Endothelial cell of umbilical vein (primary cell): ENCODE measurements at regions not wholly inside any gene's neighbourhood (a gene's known extent, or its start where the extent isn't known, plus 50 kb on each side); places are given as distances from the start of the nearest gene placed in this dataset.

Source experiments
- BruUV-seq: library from RNA; stranded (reverse); fragments of 400-500 nt; replicated peaks from 2 replicates; lab custom pipeline; 2021; lab: Mats Ljungman, UMichigan
- CTCF ChIA-PET: fragments of 300-600, 350-600 bp; sonication (Branson Sonifier 250); formaldehyde crosslinking; loops from one replicate; lab custom pipeline; 2021; ENCODE audit warnings: antibody characterized with exemption, inconsistent platforms; lab: Charles Lee
- POLR2A ChIA-PET: fragments of 300-600, 350-600 bp; sonication (Branson Sonifier 250); formaldehyde crosslinking; loops from one replicate; lab custom pipeline; 2021; ENCODE audit warnings: antibody characterized with exemption, inconsistent platforms; lab: Charles Lee
- DNase-seq: peaks from one replicate; pipeline ENCODE4 v3.0.0-alpha.2; 2011; ENCODE audit warnings: low read depth, low spot score
- FAIRE-seq: peaks from 2 replicates; lab custom pipeline; 2011; peaks lifted over from hg19 to GRCh38; lab: Jason Lieb, UNC
- H2AFZ ChIP-seq: 2 replicates; pipeline ENCODE4 v1.6.0; 2012; ENCODE audit warnings: low read depth, low read length, control low read depth, inconsistent platforms
- H3K27ac ChIP-seq: 2 replicates; pipeline ENCODE4 v1.5.1; 2011; ENCODE audit warnings: low read depth, mild to moderate bottlenecking, control low read depth, low read length, moderate library complexity; ENCODE audit not compliant: insufficient read depth
- H3K27me3 ChIP-seq, 2 experiments: 2 replicates each; pipeline versions ENCODE4 v1.6.0 to v1.6.1; 2011; ENCODE audit warnings: low read length in 2 of 2, mixed read lengths in 1 of 2; ENCODE audit not compliant: control insufficient read depth in 2 of 2, insufficient read depth in 2 of 2
- H3K36me3 ChIP-seq, 2 experiments: 2 replicates in 1 of 2; 3 replicates in 1 of 2; pipeline ENCODE4 v1.5.1; 2011; ENCODE audit warnings: low read length in 2 of 2, mild to moderate bottlenecking in 1 of 2, moderate library complexity in 1 of 2; ENCODE audit not compliant: control insufficient read depth in 2 of 2, insufficient read depth in 2 of 2; ENCODE audit errors: extremely low read depth in 1 of 2
- H3K4me1 ChIP-seq: 3 replicates; pipeline ENCODE4 v1.5.1; 2011; ENCODE audit warnings: mild to moderate bottlenecking, low read length; ENCODE audit not compliant: control insufficient read depth, insufficient read depth; ENCODE audit errors: extremely low read depth
- H3K4me2 ChIP-seq: 2 replicates; pipeline ENCODE4 v1.6.1; 2011; ENCODE audit warnings: low read length, control low read depth, mixed read lengths; ENCODE audit not compliant: insufficient read depth
- H3K4me3 ChIP-seq, 3 experiments: fragments of 200-600 bp in 1 of 3; sonication (generic), shearing (Covaris generic) in 1 of 3; replicated peaks in 1 of 3; 2 replicates each; pipeline ENCODE4 v1.5.1; 2011 to 2016; ENCODE audit warnings: control low read depth in 3 of 3, low read length in 3 of 3, mild to moderate bottlenecking in 2 of 3, inconsistent platforms in 1 of 3, low read depth in 1 of 3, moderate library complexity in 1 of 3; ENCODE audit not compliant: insufficient read depth in 1 of 3
- H3K79me2 ChIP-seq: 2 replicates; pipeline ENCODE4 v1.6.0; 2012; ENCODE audit warnings: low read length, inconsistent platforms; ENCODE audit not compliant: control insufficient read depth, insufficient read depth
- H3K9ac ChIP-seq: replicated peaks from 2 replicates; pipeline ENCODE3; 2011; ENCODE audit warnings: low read length, control low read depth; ENCODE audit not compliant: insufficient read depth; ENCODE audit errors: extremely low read depth
- H3K9me1 ChIP-seq: replicated peaks from 3 replicates; pipeline ENCODE4 v1.6.0; 2011; ENCODE audit warnings: mild to moderate bottlenecking, low read length; ENCODE audit not compliant: control insufficient read depth, insufficient read depth; ENCODE audit errors: extremely low read depth
- H3K9me3 ChIP-seq: replicated peaks from 2 replicates; pipeline ENCODE4 v1.5.1; 2012; ENCODE audit warnings: low read length, inconsistent platforms; ENCODE audit not compliant: control insufficient read depth, insufficient read depth
- H4K20me1 ChIP-seq: replicated peaks from 2 replicates; pipeline ENCODE3; 2011; ENCODE audit warnings: mild to moderate bottlenecking, low read length; ENCODE audit not compliant: control insufficient read depth, insufficient read depth; ENCODE audit errors: extremely low read depth
- EZH2 ChIP-seq: IDR thresholded peaks from 2 replicates; pipeline ENCODE4 v1.6.1; 2012; ENCODE audit warnings: borderline replicate concordance, low read depth, mild to moderate bottlenecking, moderate library complexity, low read length, inconsistent platforms; ENCODE audit not compliant: severe bottlenecking
- FOS ChIP-seq: IDR thresholded peaks from 2 replicates; pipeline ENCODE4 v1.6.1; 2011; ENCODE audit warnings: mild to moderate bottlenecking, low read length, moderate library complexity, borderline replicate concordance; ENCODE audit not compliant: insufficient read depth
- GATA2 ChIP-seq: IDR thresholded peaks from 2 replicates; pipeline ENCODE4 v1.7.0; 2011; ENCODE audit warnings: low read depth, mild to moderate bottlenecking, moderate library complexity, mixed read lengths, low read length; ENCODE audit not compliant: insufficient read length, insufficient read depth
- JUN ChIP-seq: IDR thresholded peaks from 2 replicates; pipeline ENCODE4 v1.6.1; 2011; ENCODE audit warnings: borderline replicate concordance, low read depth; ENCODE audit not compliant: insufficient read length, insufficient read depth
- MYC ChIP-seq: IDR thresholded peaks from one replicate; pipeline ENCODE4 v1.6.1; 2011; ENCODE audit warnings: mild to moderate bottlenecking, low read depth, low read length
- POLR2A ChIP-seq: IDR thresholded peaks from 2 replicates; pipeline ENCODE4 v1.6.1; 2012; ENCODE audit warnings: low read depth, mild to moderate bottlenecking, control low read depth, low read length
- POLR2AphosphoS5 ChIP-seq: IDR thresholded peaks from 2 replicates; pipeline ENCODE4 v1.6.1; 2012; ENCODE audit warnings: low read depth, mild to moderate bottlenecking, control low read depth, low read length, moderate library complexity; ENCODE audit not compliant: insufficient read depth
- dilution Hi-C: fragments of 300-500 bp; cut with MboI; formaldehyde crosslinking; loops from one replicate; pipeline ENCODE4 v1.15.0; 2019; ENCODE audit warnings: low sequenced_read_pairs; ENCODE audit not compliant: extremely low pct_ligation_motif_present
- intact Hi-C: fragments of 100-400 bp; cut with micrococcal nuclease; formaldehyde crosslinking; loops from one replicate; pipeline ENCODE4 v1.10.0; 2022
- TF ChIP-seq, protein P1 (sequence below): IDR thresholded peaks from 2 replicates; pipeline ENCODE4 v1.6.1; 2011; ENCODE audit not compliant: insufficient read depth, insufficient read length
- TF ChIP-seq, protein P2 (sequence below), 2 donors: IDR thresholded peaks; 1 replicate in 1 of 2; 2 replicates in 1 of 2; pipeline ENCODE4 v1.5.1; 2011; ENCODE audit warnings: low read length in 2 of 2, mild to moderate bottlenecking in 2 of 2, moderate library complexity in 2 of 2, control low read depth in 1 of 2, inconsistent platforms in 1 of 2, low read depth in 1 of 2; ENCODE audit not compliant: insufficient read depth in 1 of 2; ENCODE audit errors: extremely low read depth in 1 of 2

DNA sequence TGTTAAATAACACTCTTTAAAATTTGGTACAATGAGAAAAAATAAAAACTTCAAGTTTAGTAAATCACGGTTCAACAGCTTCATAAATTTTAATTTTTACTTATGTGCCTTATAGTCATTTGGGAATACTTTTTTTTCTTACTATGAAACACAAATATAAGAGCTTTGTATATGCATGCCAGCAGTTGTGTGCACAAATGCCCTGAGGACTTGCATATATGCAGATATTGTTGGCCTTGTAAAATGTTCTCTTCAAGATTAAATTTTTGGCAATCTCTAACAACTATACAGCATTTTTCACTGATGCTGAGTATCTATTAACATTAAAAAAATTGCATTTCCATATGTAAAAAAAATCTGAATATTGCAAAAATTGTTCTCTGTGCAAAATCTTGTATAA is 458.7 kb upstream of the BRINP3 start:
- ChIA-PET POLR2A (no interaction called here), CTCF (interaction anchor here (1.2 kb wide), 1 partner anchor 10 kb away, joined by 3 read pairs; no protein-coding TSS in a partner anchor)
- FAIRE-seq (no peak), DNase-seq (no peak)
- no TSS peak for BruUV-seq
- H3K27me3 ChIP-seq, result no peaks in the 10 kb centered on the region
- intact Hi-C loops (no loop called here), dilution Hi-C loops (no loop called here)
- H3K4me2 ChIP-seq, result no peak overlapping the region
- no peaks in the 10 kb centered on the region for H4K20me1 ChIP-seq
- H2AFZ ChIP-seq, result no peak overlapping the region
- TF ChIP-seq JUN (no peak), MYC (no peak), FOS (no peak), POLR2A (no peak), GATA2 (no peak), EZH2 (no peak), POLR2AphosphoS5 (no peak)
- TF ChIP-seq, protein P1, sequence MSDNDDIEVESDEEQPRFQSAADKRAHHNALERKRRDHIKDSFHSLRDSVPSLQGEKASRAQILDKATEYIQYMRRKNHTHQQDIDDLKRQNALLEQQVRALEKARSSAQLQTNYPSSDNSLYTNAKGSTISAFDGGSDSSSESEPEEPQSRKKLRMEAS, result no peak
- TF ChIP-seq, protein P2, sequence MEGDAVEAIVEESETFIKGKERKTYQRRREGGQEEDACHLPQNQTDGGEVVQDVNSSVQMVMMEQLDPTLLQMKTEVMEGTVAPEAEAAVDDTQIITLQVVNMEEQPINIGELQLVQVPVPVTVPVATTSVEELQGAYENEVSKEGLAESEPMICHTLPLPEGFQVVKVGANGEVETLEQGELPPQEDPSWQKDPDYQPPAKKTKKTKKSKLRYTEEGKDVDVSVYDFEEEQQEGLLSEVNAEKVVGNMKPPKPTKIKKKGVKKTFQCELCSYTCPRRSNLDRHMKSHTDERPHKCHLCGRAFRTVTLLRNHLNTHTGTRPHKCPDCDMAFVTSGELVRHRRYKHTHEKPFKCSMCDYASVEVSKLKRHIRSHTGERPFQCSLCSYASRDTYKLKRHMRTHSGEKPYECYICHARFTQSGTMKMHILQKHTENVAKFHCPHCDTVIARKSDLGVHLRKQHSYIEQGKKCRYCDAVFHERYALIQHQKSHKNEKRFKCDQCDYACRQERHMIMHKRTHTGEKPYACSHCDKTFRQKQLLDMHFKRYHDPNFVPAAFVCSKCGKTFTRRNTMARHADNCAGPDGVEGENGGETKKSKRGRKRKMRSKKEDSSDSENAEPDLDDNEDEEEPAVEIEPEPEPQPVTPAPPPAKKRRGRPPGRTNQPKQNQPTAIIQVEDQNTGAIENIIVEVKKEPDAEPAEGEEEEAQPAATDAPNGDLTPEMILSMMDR (IDR thresholded peaks at IDR 0.05; ENCODE audit: extremely low read depth in 1 of 2, insufficient read depth in 1 of 2, low read depth in 1 of 2, low read length in 2 of 2), result no peak
- no peaks in the 10 kb centered on the region for H3K9me3 ChIP-seq
- H3K36me3 ChIP-seq, result no peaks in the 10 kb centered on the region
- H3K27ac ChIP-seq, result no peak overlapping the region
- H3K4me1 ChIP-seq, result no peaks in the 10 kb centered on the region
- no peaks in the 10 kb centered on the region for H3K9me1 ChIP-seq
- H3K9ac ChIP-seq, result no peak overlapping the region
- no peaks in the 10 kb centered on the region for H3K79me2 ChIP-seq
- no peak overlapping the region for H3K4me3 ChIP-seq
